GM21390 (cell line): ENCODE measurements at regions not wholly inside any gene's neighbourhood (a gene's known extent, or its start where the extent isn't known, plus 50 kb on each side); places are given as distances from the start of the nearest gene placed in this dataset.

Experiments used
- ATAC-seq: cut with Tn5 transposase; IDR thresholded peaks from one replicate; pipeline ENCODE4 v1.9.1; 2021; ENCODE audit not compliant: unreplicated experiment

- no peak for ATAC-seq
Observed at GRCh38 chr11:13062115-13062514, 53.0 kb downstream of the RASSF10 start.

- ATAC-seq, result no peak
Observed at GRCh38 chr11:13064593-13064992, 55.5 kb downstream of the RASSF10 start.

GRCh38 chr11:13065200-13065787, 56.2 kb downstream of the RASSF10 start:
- no peak for ATAC-seq

- no peak for ATAC-seq
Observed at GRCh38 chr11:13068211-13068610, 59.1 kb downstream of the RASSF10 start.

- no peak for ATAC-seq
Observed at GRCh38 chr11:13073119-13073981, 64.2 kb downstream of the RASSF10 start.

- no peak for ATAC-seq
Observed at GRCh38 chr11:13074714-13075464, 65.8 kb downstream of the RASSF10 start.

- no peak for ATAC-seq
Observed at GRCh38 chr11:13076961-13077360, 67.8 kb downstream of the RASSF10 start.

- no peak for ATAC-seq
Observed at GRCh38 chr11:13080861-13081260, 71.7 kb downstream of the RASSF10 start.

GRCh38 chr11:13082588-13082987, 73.5 kb downstream of the RASSF10 start:
- ATAC-seq, result no peak

- ATAC-seq, result no peak
Observed at GRCh38 chr11:13090228-13090708, 81.2 kb downstream of the RASSF10 start.

GRCh38 chr11:13091373-13091772, 82.3 kb downstream of the RASSF10 start:
- ATAC-seq, result no peak

- ATAC-seq, result no peak
Observed at GRCh38 chr11:13091804-13092203, 82.7 kb downstream of the RASSF10 start.

- ATAC-seq, result no peak
Observed at GRCh38 chr11:13094930-13095687, 86.0 kb downstream of the RASSF10 start.

GRCh38 chr11:13098063-13098462, 88.9 kb downstream of the RASSF10 start:
- no peak for ATAC-seq

- ATAC-seq, result no peak
Observed at GRCh38 chr11:13098616-13099289, 89.6 kb downstream of the RASSF10 start.

GRCh38 chr11:13101644-13102512, 92.8 kb downstream of the RASSF10 start:
- no peak for ATAC-seq

- no peak for ATAC-seq
Observed at GRCh38 chr11:13102513-13102840, 93.4 kb downstream of the RASSF10 start.

- no peak for ATAC-seq
Observed at GRCh38 chr11:13102865-13103539, 93.9 kb downstream of the RASSF10 start.

GRCh38 chr11:13103962-13104554, 94.9 kb downstream of the RASSF10 start:
- ATAC-seq, result no peak
